ENCODE measurements at regions not wholly inside any gene's neighbourhood (a gene's known extent, or its start where the extent isn't known, plus 50 kb on each side); places are given as distances from the start of the nearest gene placed in this dataset.
"Not testable (repeated sequence)": the region's sequence is repeated elsewhere in the genome, so short reads cannot be mapped to it uniquely, and the experiment has no call there.

DNA sequence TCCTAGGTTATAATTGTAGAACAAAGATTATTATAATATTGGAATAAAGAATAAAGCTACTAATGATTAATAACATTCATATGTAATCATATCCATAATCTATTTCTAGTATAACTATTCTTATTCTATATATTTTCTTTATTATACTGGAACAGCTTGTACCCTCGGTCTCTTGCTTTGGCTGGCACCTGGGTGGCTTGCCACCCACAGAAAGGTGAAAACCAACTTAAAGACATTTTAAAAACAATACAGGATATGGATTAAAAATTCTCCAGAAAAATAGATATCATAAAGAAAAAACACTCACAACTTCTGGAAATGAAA is 80.0 kb upstream of the PRRC2C start:
- Histone ChIP-seq H2BK12ac (ENCODE audit: insufficient read length, low read depth, low read length) (no peak overlapping the region), H2BK120ac (ENCODE audit: low read depth, low read length, poor library complexity, severe bottlenecking) (no peak overlapping the region), H3K4me2 (ENCODE audit: insufficient read depth, insufficient read length, low read length) (no peak overlapping the region), H2AK5ac (ENCODE audit: insufficient read length, low read length) (no peak overlapping the region), H3K23ac (ENCODE audit: insufficient read length, low read depth, low read length) (no peak overlapping the region), H2AFZ (ENCODE audit: low read length) (no peak overlapping the region), H3K9me3 (ENCODE audit: control insufficient read depth, low read depth, low read length) (no peaks in the 10 kb centered on the region), H4K91ac (ENCODE audit: insufficient read length, low read depth, low read length) (no peak overlapping the region), H4K20me1 (ENCODE audit: control insufficient read depth, insufficient read depth, insufficient read length) (no peaks in the 10 kb centered on the region), H3K4me1 (ENCODE audit: insufficient read depth, low read length) (no peaks in the 10 kb centered on the region), H3K79me1 (ENCODE audit: insufficient read depth, low read depth, low read length, poor library complexity, severe bottlenecking) (no peaks in the 10 kb centered on the region), H2BK20ac (ENCODE audit: low read depth, low read length, poor library complexity, severe bottlenecking) (no peak overlapping the region), H3K27ac (ENCODE audit: insufficient read length, low read depth, low read length) (no peak overlapping the region), H3T11ph (ENCODE audit: low read length) (no peak overlapping the region), H4K5ac (ENCODE audit: insufficient read length, low read depth, low read length) (no peak overlapping the region), H2BK15ac (ENCODE audit: low read depth, low read length) (no peak overlapping the region), H2BK5ac (ENCODE audit: insufficient read length, low read length) (no peak overlapping the region), H4K8ac (replicated peaks; ENCODE audit: insufficient read length, low read depth, low read length) (no peak overlapping the region), H3K56ac (ENCODE audit: insufficient read length, low read depth, low read length) (no peak overlapping the region), H3K27me3 (ENCODE audit: insufficient read depth, low read length) (no peaks in the 10 kb centered on the region), H3K79me2 (ENCODE audit: insufficient read depth, low read length) (no peaks in the 10 kb centered on the region), H3K23me2 (ENCODE audit: insufficient read length, low read depth, low read length, poor library complexity, severe bottlenecking) (no peaks in the 10 kb centered on the region), H3K18ac (ENCODE audit: insufficient read length, low read depth, low read length) (no peak overlapping the region), H3K9ac (ENCODE audit: extremely low read depth, insufficient read length, low read length) (no peak overlapping the region), H3K14ac (ENCODE audit: insufficient read depth, low read length) (no peak overlapping the region), H3K4ac (ENCODE audit: low read depth, low read length) (no peak overlapping the region)
- no CpG with 5 or more reads among the region's 1 CpG for WGBS (ENCODE audit: extremely low coverage, insufficient read length, low lambda C conversion rate)
- TF ChIP-seq CTCF (conservative IDR thresholded peaks at IDR 0.05): peak; percentile 5; the same call in 1 of the 3 replicates
- no peak for DNase-seq
- H3K4me3 Mint-ChIP-seq: no peak overlapping the region
- H3K27me3 Mint-ChIP-seq (ENCODE audit: low read depth): 0 out of 2 replicates have a peak, but pooled peaks cover 2% of the 10 kb centered on the region
- no peak overlapping the region for H3K27ac Mint-ChIP-seq
- peaks cover 26 to 27% of the 10 kb centered on the region in 2 experiments for H3K4me1 Mint-ChIP-seq
- no peaks in the 10 kb centered on the region; a peak in 3 of 5 replicates for H3K9me3 Mint-ChIP-seq
- peaks cover 0 to 5% (median 1%) of the 10 kb centered on the region in 3 experiments; a peak in 1 of 7 replicates for H3K36me3 Mint-ChIP-seq (ENCODE audit: insufficient read depth in 1 of 3, low read depth in 3 of 3)

GRCh38 chr1:171413557-171413956 is 71.8 kb upstream of the PRRC2C start:
- H4K5ac ChIP-seq (ENCODE audit: insufficient read length, low read depth, low read length); H3K14ac ChIP-seq (ENCODE audit: insufficient read depth, low read length); H3K18ac ChIP-seq (ENCODE audit: insufficient read length, low read depth, low read length); H3K23ac ChIP-seq (ENCODE audit: insufficient read length, low read depth, low read length); H4K20me1 ChIP-seq (ENCODE audit: control insufficient read depth, insufficient read depth, insufficient read length); H3K4ac ChIP-seq (ENCODE audit: low read depth, low read length); H2AK5ac ChIP-seq (ENCODE audit: insufficient read length, low read length); H3K79me2 ChIP-seq (ENCODE audit: insufficient read depth, low read length); H3K79me1 ChIP-seq (ENCODE audit: insufficient read depth, low read depth, low read length, poor library complexity, severe bottlenecking); H3K23me2 ChIP-seq (ENCODE audit: insufficient read length, low read depth, low read length, poor library complexity, severe bottlenecking); H3K27me3 Mint-ChIP-seq (ENCODE audit: low read depth); H2AFZ ChIP-seq (ENCODE audit: low read length); H3T11ph ChIP-seq (ENCODE audit: low read length); H3K27me3 ChIP-seq (ENCODE audit: insufficient read depth, low read length); H3K4me3 Mint-ChIP-seq; H2BK120ac ChIP-seq (ENCODE audit: low read depth, low read length, poor library complexity, severe bottlenecking); H3K4me1 Mint-ChIP-seq; H4K8ac ChIP-seq (replicated peaks; ENCODE audit: insufficient read length, low read depth, low read length); H3K9me3 ChIP-seq (ENCODE audit: control insufficient read depth, low read depth, low read length); H2BK15ac ChIP-seq (ENCODE audit: low read depth, low read length); H3K9ac ChIP-seq (ENCODE audit: extremely low read depth, insufficient read length, low read length); H3K4me1 ChIP-seq (ENCODE audit: insufficient read depth, low read length); H2BK5ac ChIP-seq (ENCODE audit: insufficient read length, low read length); H4K91ac ChIP-seq (ENCODE audit: insufficient read length, low read depth, low read length); H3K27ac ChIP-seq (ENCODE audit: insufficient read length, low read depth, low read length); DNase-seq; H2BK20ac ChIP-seq (ENCODE audit: low read depth, low read length, poor library complexity, severe bottlenecking); H3K56ac ChIP-seq (ENCODE audit: insufficient read length, low read depth, low read length); H2BK12ac ChIP-seq (ENCODE audit: insufficient read length, low read depth, low read length); H3K27ac Mint-ChIP-seq; H3K4me2 ChIP-seq (ENCODE audit: insufficient read depth, insufficient read length, low read length): not testable (repeated sequence)
- peaks cover 39 to 41% of the 10 kb centered on the region in 2 experiments for H3K9me3 Mint-ChIP-seq
- no CpG with 5 or more reads among the region's 6 CpGs for WGBS (ENCODE audit: extremely low coverage, insufficient read length, low lambda C conversion rate)
- peaks cover 8 to 37% (median 10%) of the 10 kb centered on the region in 3 experiments; a peak in 6 of 7 replicates for H3K36me3 Mint-ChIP-seq (ENCODE audit: insufficient read depth in 1 of 3, low read depth in 3 of 3)
